ENCODE measurements at regions not wholly inside any gene's neighbourhood (a gene's known extent, or its start where the extent isn't known, plus 50 kb on each side); places are given as distances from the start of the nearest gene placed in this dataset.
"Not testable (repeated sequence)": the region's sequence is repeated elsewhere in the genome, so short reads cannot be mapped to it uniquely, and the experiment has no call there.

DNA sequence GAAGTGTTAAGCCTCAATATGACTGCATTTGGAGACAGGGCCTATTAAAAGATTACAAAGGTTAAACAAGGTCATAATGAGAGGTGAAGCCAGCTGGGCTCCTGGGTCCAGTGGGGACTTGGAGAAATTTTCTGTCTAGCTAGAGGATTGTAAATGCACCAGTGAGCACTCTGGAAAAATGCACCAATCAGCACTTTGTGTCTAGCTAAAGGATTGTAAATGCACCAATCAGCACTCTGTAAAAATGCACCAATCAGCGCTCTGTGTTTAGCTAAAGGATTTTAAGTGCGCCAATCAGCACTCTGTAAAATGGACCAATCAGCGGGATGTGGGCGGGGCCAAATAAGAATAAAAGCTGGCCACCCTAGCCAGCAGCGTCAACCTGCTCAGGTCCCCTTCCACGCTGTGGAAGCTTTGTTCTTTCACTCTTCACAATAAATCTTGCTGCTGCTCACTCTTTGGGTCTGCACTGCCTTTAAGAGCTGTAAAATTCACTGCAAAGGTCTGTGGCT, 150.3 kb downstream of the MRPS30 start:
- TF ChIP-seq ZNF274 (IDR thresholded peaks at IDR 0.05; ENCODE audit: low read depth, low read length); SUZ12 (IDR thresholded peaks at IDR 0.05; ENCODE audit: extremely low read depth, insufficient read depth, insufficient read length); YY1 (IDR thresholded peaks at IDR 0.05; ENCODE audit: insufficient read depth, insufficient read length): not testable (repeated sequence)

Data from NT2/D1 (cell line).